Panc1 (cell line): ENCODE measurements at regions not wholly inside any gene's neighbourhood (a gene's known extent, or its start where the extent isn't known, plus 50 kb on each side); places are given as distances from the start of the nearest gene placed in this dataset.

Experiments used
- POLR2AphosphoS5 ChIP-seq: IDR thresholded peaks from 2 replicates; pipeline ENCODE4 v1.6.1; 2012; ENCODE audit warnings: mild to moderate bottlenecking, low read depth, low read length, moderate library complexity
- TCF7L2 ChIP-seq: IDR thresholded peaks from 2 replicates; pipeline ENCODE4 v1.6.1; 2011; ENCODE audit warnings: mild to moderate bottlenecking, low read depth, low read length, inconsistent platforms
- TF ChIP-seq, protein P1 (sequence below): fragments of 450-650 bp; IDR thresholded peaks from 2 replicates; pipeline ENCODE4 v1.5.1; 2017; ENCODE audit warnings: mild to moderate bottlenecking

- TF ChIP-seq, protein P1, sequence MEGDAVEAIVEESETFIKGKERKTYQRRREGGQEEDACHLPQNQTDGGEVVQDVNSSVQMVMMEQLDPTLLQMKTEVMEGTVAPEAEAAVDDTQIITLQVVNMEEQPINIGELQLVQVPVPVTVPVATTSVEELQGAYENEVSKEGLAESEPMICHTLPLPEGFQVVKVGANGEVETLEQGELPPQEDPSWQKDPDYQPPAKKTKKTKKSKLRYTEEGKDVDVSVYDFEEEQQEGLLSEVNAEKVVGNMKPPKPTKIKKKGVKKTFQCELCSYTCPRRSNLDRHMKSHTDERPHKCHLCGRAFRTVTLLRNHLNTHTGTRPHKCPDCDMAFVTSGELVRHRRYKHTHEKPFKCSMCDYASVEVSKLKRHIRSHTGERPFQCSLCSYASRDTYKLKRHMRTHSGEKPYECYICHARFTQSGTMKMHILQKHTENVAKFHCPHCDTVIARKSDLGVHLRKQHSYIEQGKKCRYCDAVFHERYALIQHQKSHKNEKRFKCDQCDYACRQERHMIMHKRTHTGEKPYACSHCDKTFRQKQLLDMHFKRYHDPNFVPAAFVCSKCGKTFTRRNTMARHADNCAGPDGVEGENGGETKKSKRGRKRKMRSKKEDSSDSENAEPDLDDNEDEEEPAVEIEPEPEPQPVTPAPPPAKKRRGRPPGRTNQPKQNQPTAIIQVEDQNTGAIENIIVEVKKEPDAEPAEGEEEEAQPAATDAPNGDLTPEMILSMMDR: no peak
- TF ChIP-seq TCF7L2 (no peak), POLR2AphosphoS5 (no peak)
These were observed 477.4 kb upstream of the MDFIC2 start for GRCh38 chr3:70789878-70790277.
